Keratinocyte (primary cell): ENCODE measurements at regions not wholly inside any gene's neighbourhood (a gene's known extent, or its start where the extent isn't known, plus 50 kb on each side); places are given as distances from the start of the nearest gene placed in this dataset.

Experiments
- CTCF ChIP-seq, 3 experiments: IDR thresholded peaks in 1 of 3; conservative IDR thresholded peaks in 1 of 3; optimal IDR thresholded peaks in 1 of 3; 2 replicates in 2 of 3; 3 replicates in 1 of 3; pipeline versions ENCODE3 to v1.5.1; 2011; ENCODE audit warnings: low read length in 3 of 3, mild to moderate bottlenecking in 3 of 3, moderate library complexity in 2 of 3, control low read depth in 1 of 3, inconsistent platforms in 1 of 3; ENCODE audit not compliant: insufficient read depth in 2 of 3; ENCODE audit errors: extremely low read depth in 1 of 3
- EZH2 ChIP-seq: IDR thresholded peaks from one replicate; pipeline ENCODE4 v1.6.1; 2012; ENCODE audit warnings: inconsistent platforms, mild to moderate bottlenecking, low read length, moderate library complexity

GRCh38 chr4:124873361-124874171 lies 161.0 kb upstream of the ANKRD50 start:
- no peak for TF ChIP-seq CTCF (optimal IDR thresholded peaks at IDR 0.05 in 1 of 3, IDR thresholded peaks at IDR 0.05 in 1 of 3, conservative IDR thresholded peaks at IDR 0.05 in 1 of 3; ENCODE audit: extremely low read depth in 1 of 3, insufficient read depth in 2 of 3, low read length in 3 of 3)
- no peak for TF ChIP-seq EZH2
